ENCODE measurements at regions not wholly inside any gene's neighbourhood (a gene's known extent, or its start where the extent isn't known, plus 50 kb on each side); places are given as distances from the start of the nearest gene placed in this dataset.
"Not testable (repeated sequence)": the region's sequence is repeated elsewhere in the genome, so short reads cannot be mapped to it uniquely, and the experiment has no call there.

GRCh38 chr18:39208190-39208589 lies 1642.6 kb upstream of the CELF4 start:
- peak; percentile 9 to 52 (median 45) for DNase-seq
- Histone ChIP-seq H3K9me3 (ENCODE audit: control extremely low read depth in 1 of 5, control insufficient read depth in 4 of 5, insufficient read depth in 2 of 5, low read depth in 1 of 5, low read length in 4 of 5) (peaks cover 0 to 3% (median 0%) of the 10 kb centered on the region in 5 experiments), H3K4me1 (ENCODE audit: control extremely low read depth in 1 of 4, control insufficient read depth in 4 of 4, insufficient read depth in 4 of 4, low read length in 3 of 4) (peaks cover 0 to 15% (median under 1%) of the 10 kb centered on the region in 4 experiments), H3K36me3 (ENCODE audit: control insufficient read depth in 4 of 4, insufficient read depth in 4 of 4, low read length in 3 of 4) (no peaks in the 10 kb centered on the region), H3K27ac (ENCODE audit: insufficient read depth in 1 of 2, low read depth in 1 of 2, low read length in 2 of 2, poor library complexity in 1 of 2, severe bottlenecking in 2 of 2) (no peak overlapping the region), H3K4me3 (ENCODE audit: control insufficient read depth in 1 of 7, extremely low read depth in 1 of 7, insufficient read depth in 4 of 7, low read depth in 2 of 7, low read length in 6 of 7) (peak overlapping the region in 1 of 7 experiments; percentile 39), H3K27me3 (replicated peaks in 2 of 5; ENCODE audit: control insufficient read depth in 4 of 5, insufficient read depth in 5 of 5, low read length in 4 of 5) (no peaks in the 10 kb centered on the region)
- no CpG with 5 or more reads among the region's 2 CpGs for WGBS (ENCODE audit: insufficient coverage)
- CTCF ChIA-PET = interaction anchor here (0.9 to 1.3 kb wide), 2 partner anchors 10 to 29 kb away, joined by 3 read pairs; no protein-coding TSS in a partner anchor
- POLR2A ChIA-PET = interaction anchor here (0.6 kb wide), 1 partner anchor 1898 kb away, joined by 3 read pairs; no protein-coding TSS in a partner anchor

DNA sequence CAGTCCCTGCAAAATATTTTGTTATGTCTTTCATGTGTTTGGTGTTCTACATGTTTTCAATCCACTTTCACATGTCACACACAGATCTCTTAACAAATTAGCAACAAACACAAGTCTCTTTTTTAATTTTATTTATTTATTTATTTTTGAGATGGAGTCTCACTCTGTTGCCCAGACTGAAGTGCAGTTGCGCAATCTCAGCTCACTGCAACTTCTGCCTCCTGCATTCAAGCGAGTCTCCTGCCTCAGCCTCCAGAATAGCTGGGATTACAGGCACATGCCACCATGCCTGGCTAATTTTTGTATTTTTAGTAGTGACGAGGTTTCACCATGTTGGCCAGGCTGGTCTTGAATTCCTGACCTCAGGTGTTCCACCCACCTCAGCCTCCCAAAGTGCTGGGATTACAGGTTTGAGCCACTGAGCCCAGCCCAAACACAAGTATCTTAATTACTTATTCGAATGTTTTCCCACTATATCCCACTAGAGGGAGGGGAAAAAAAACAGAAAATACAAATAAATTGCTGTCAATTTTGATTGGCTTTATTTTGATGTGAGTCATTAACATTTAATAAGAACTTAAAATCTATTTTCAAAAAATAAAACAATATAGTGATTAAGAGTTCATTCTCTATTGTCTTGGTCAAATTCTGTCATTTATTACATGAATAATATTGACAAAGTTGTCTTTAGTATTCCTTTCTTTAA lies 1641.0 kb upstream of the CELF4 start:
- CTCF ChIA-PET; POLR2A ChIA-PET; DNase-seq; H3K27ac ChIP-seq (ENCODE audit: insufficient read depth in 1 of 2, low read depth in 1 of 2, low read length in 2 of 2, poor library complexity in 1 of 2, severe bottlenecking in 2 of 2); H3K36me3 ChIP-seq (ENCODE audit: control insufficient read depth in 4 of 4, insufficient read depth in 4 of 4, low read length in 3 of 4); H3K9me3 ChIP-seq (ENCODE audit: control extremely low read depth in 1 of 5, control insufficient read depth in 4 of 5, insufficient read depth in 2 of 5, low read depth in 1 of 5, low read length in 4 of 5); H3K4me3 ChIP-seq (ENCODE audit: control insufficient read depth in 1 of 7, extremely low read depth in 1 of 7, insufficient read depth in 4 of 7, low read depth in 2 of 7, low read length in 6 of 7); H3K27me3 ChIP-seq (replicated peaks in 2 of 5; ENCODE audit: control insufficient read depth in 4 of 5, insufficient read depth in 5 of 5, low read length in 4 of 5): not testable (repeated sequence)
- WGBS (ENCODE audit: insufficient coverage) = 100% methylated on average over 2 of the region's 4 CpGs
- peaks cover 0 to 15% (median under 1%) of the 10 kb centered on the region in 4 experiments for H3K4me1 ChIP-seq (ENCODE audit: control extremely low read depth in 1 of 4, control insufficient read depth in 4 of 4, insufficient read depth in 4 of 4, low read length in 3 of 4)

- no peak overlapping the region for H3K27ac ChIP-seq (ENCODE audit: insufficient read depth in 1 of 2, low read depth in 1 of 2, low read length in 2 of 2, poor library complexity in 1 of 2, severe bottlenecking in 2 of 2)
- POLR2A ChIA-PET = no interaction called here
- WGBS (ENCODE audit: insufficient coverage) = 100% methylated on average over 4 of the region's 6 CpGs
Measured at GRCh38 chr18:39205565-39206195, 1640.1 kb upstream of the CELF4 start.

DNA sequence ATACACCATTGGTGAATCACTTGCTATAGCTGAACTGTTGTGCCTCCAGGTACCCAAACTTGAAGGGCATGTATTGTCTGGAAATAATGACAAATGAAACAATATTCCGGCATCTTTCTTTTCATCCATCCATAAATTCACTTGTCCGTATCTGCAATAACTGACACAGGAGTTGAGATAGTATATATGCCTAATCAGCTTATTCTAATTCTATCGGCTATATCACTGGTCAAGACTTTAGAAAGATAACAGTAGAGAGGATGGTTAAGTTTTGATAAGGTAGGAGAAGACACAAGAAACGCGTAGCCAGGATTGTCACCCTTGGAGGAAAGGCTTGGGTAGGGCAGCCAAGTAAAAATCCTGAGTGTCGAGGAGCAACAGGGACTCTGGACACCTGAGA lies 1634.6 kb upstream of the CELF4 start:
- H3K4me3 ChIP-seq (ENCODE audit: control insufficient read depth in 1 of 7, extremely low read depth in 1 of 7, insufficient read depth in 4 of 7, low read depth in 2 of 7, low read length in 6 of 7) = no peak overlapping the region
- H3K27me3 ChIP-seq (replicated peaks in 2 of 5; ENCODE audit: control insufficient read depth in 4 of 5, insufficient read depth in 5 of 5, low read length in 4 of 5) = no peaks in the 10 kb centered on the region
- H3K9me3 ChIP-seq (ENCODE audit: control extremely low read depth in 1 of 5, control insufficient read depth in 4 of 5, insufficient read depth in 2 of 5, low read depth in 1 of 5, low read length in 4 of 5) = no peaks in the 10 kb centered on the region
- H3K27ac ChIP-seq (ENCODE audit: insufficient read depth in 1 of 2, low read depth in 1 of 2, low read length in 2 of 2, poor library complexity in 1 of 2, severe bottlenecking in 2 of 2) = no peak overlapping the region
- no peaks in the 10 kb centered on the region for H3K36me3 ChIP-seq (ENCODE audit: control insufficient read depth in 4 of 4, insufficient read depth in 4 of 4, low read length in 3 of 4)
- H3K4me1 ChIP-seq (ENCODE audit: control extremely low read depth in 1 of 4, control insufficient read depth in 4 of 4, insufficient read depth in 4 of 4, low read length in 3 of 4) = no peaks in the 10 kb centered on the region
- ChIA-PET POLR2A (no interaction called here), CTCF (interaction anchor here (0.7 kb wide), 1 partner anchor 11 kb away, joined by 3 read pairs; no protein-coding TSS in a partner anchor)
- no peak for DNase-seq
- WGBS (ENCODE audit: insufficient coverage) = 91% methylated on average over 3 of the region's 6 CpGs

More at GRCh38 chr18:39205565-39206195, 1640.1 kb upstream of the CELF4 start:
- CTCF ChIA-PET = no interaction called here
- Histone ChIP-seq H3K9me3 (ENCODE audit: control extremely low read depth in 1 of 5, control insufficient read depth in 4 of 5, insufficient read depth in 2 of 5, low read depth in 1 of 5, low read length in 4 of 5) (no peaks in the 10 kb centered on the region), H3K36me3 (ENCODE audit: control insufficient read depth in 4 of 4, insufficient read depth in 4 of 4, low read length in 3 of 4) (no peaks in the 10 kb centered on the region), H3K4me1 (ENCODE audit: control extremely low read depth in 1 of 4, control insufficient read depth in 4 of 4, insufficient read depth in 4 of 4, low read length in 3 of 4) (peaks cover 0 to 15% (median under 1%) of the 10 kb centered on the region in 4 experiments), H3K4me3 (ENCODE audit: control insufficient read depth in 1 of 7, extremely low read depth in 1 of 7, insufficient read depth in 4 of 7, low read depth in 2 of 7, low read length in 6 of 7) (no peak overlapping the region), H3K27me3 (replicated peaks in 2 of 5; ENCODE audit: control insufficient read depth in 4 of 5, insufficient read depth in 5 of 5, low read length in 4 of 5) (no peaks in the 10 kb centered on the region)
- DNase-seq = no peak

GRCh38 chr18:39199231-39199855 lies 1633.7 kb upstream of the CELF4 start:
- Histone ChIP-seq H3K27ac (ENCODE audit: insufficient read depth in 1 of 2, low read depth in 1 of 2, low read length in 2 of 2, poor library complexity in 1 of 2, severe bottlenecking in 2 of 2) (no peak overlapping the region), H3K27me3 (replicated peaks in 2 of 5; ENCODE audit: control insufficient read depth in 4 of 5, insufficient read depth in 5 of 5, low read length in 4 of 5) (no peaks in the 10 kb centered on the region), H3K36me3 (ENCODE audit: control insufficient read depth in 4 of 4, insufficient read depth in 4 of 4, low read length in 3 of 4) (no peaks in the 10 kb centered on the region), H3K4me1 (ENCODE audit: control extremely low read depth in 1 of 4, control insufficient read depth in 4 of 4, insufficient read depth in 4 of 4, low read length in 3 of 4) (no peaks in the 10 kb centered on the region), H3K9me3 (ENCODE audit: control extremely low read depth in 1 of 5, control insufficient read depth in 4 of 5, insufficient read depth in 2 of 5, low read depth in 1 of 5, low read length in 4 of 5) (no peaks in the 10 kb centered on the region), H3K4me3 (ENCODE audit: control insufficient read depth in 1 of 7, extremely low read depth in 1 of 7, insufficient read depth in 4 of 7, low read depth in 2 of 7, low read length in 6 of 7) (no peak overlapping the region)
- no peak for DNase-seq
- WGBS (ENCODE audit: insufficient coverage) = 96% methylated on average over 4 of the region's 5 CpGs
- POLR2A ChIA-PET = no interaction called here
- CTCF ChIA-PET = no interaction called here

GRCh38 chr18:39198376-39198775 lies 1632.8 kb upstream of the CELF4 start:
- ChIA-PET POLR2A (no interaction called here), CTCF (interaction anchor here (1.2 kb wide), 1 partner anchor 9 kb away, joined by 3 read pairs; no protein-coding TSS in a partner anchor)
- Histone ChIP-seq H3K4me1 (ENCODE audit: control extremely low read depth in 1 of 4, control insufficient read depth in 4 of 4, insufficient read depth in 4 of 4, low read length in 3 of 4) (no peaks in the 10 kb centered on the region), H3K9me3 (ENCODE audit: control extremely low read depth in 1 of 5, control insufficient read depth in 4 of 5, insufficient read depth in 2 of 5, low read depth in 1 of 5, low read length in 4 of 5) (no peaks in the 10 kb centered on the region), H3K27me3 (replicated peaks in 2 of 5; ENCODE audit: control insufficient read depth in 4 of 5, insufficient read depth in 5 of 5, low read length in 4 of 5) (no peaks in the 10 kb centered on the region), H3K36me3 (ENCODE audit: control insufficient read depth in 4 of 4, insufficient read depth in 4 of 4, low read length in 3 of 4) (no peaks in the 10 kb centered on the region), H3K27ac (ENCODE audit: insufficient read depth in 1 of 2, low read depth in 1 of 2, low read length in 2 of 2, poor library complexity in 1 of 2, severe bottlenecking in 2 of 2) (no peak overlapping the region), H3K4me3 (ENCODE audit: control insufficient read depth in 1 of 7, extremely low read depth in 1 of 7, insufficient read depth in 4 of 7, low read depth in 2 of 7, low read length in 6 of 7) (no peak overlapping the region)
- WGBS (ENCODE audit: insufficient coverage) = 100% methylated on average over 4 of the region's 4 CpGs
- no peak for DNase-seq

DNA sequence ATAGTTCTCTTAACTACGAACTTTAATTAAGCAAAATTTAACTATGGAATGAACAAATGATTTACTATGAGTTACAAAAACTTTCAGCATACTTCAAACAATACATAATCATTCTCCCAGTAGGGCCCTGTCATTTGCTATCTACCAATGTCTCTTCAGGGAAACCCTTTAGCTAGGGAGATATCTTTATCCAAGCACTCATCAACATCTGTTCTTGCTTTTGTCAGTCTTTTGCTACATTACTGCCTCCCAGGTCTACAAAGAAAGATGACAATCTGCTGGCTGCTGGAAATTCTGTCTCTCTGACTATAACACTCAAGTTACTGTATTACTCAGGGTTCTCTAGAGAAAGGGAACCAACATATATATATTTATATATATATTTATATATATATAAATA lies 1626.3 kb upstream of the CELF4 start:
- ChIA-PET POLR2A (no interaction called here), CTCF (no interaction called here)
- peak in 2 of 3 donors; percentile 14 to 23 for DNase-seq
- Histone ChIP-seq H3K36me3 (ENCODE audit: control insufficient read depth in 4 of 4, insufficient read depth in 4 of 4, low read length in 3 of 4) (no peaks in the 10 kb centered on the region), H3K9me3 (ENCODE audit: control extremely low read depth in 1 of 5, control insufficient read depth in 4 of 5, insufficient read depth in 2 of 5, low read depth in 1 of 5, low read length in 4 of 5) (no peaks in the 10 kb centered on the region), H3K27ac (ENCODE audit: insufficient read depth in 1 of 2, low read depth in 1 of 2, low read length in 2 of 2, poor library complexity in 1 of 2, severe bottlenecking in 2 of 2) (no peak overlapping the region), H3K4me3 (ENCODE audit: control insufficient read depth in 1 of 7, extremely low read depth in 1 of 7, insufficient read depth in 4 of 7, low read depth in 2 of 7, low read length in 6 of 7) (no peak overlapping the region), H3K27me3 (replicated peaks in 2 of 5; ENCODE audit: control insufficient read depth in 4 of 5, insufficient read depth in 5 of 5, low read length in 4 of 5) (no peaks in the 10 kb centered on the region), H3K4me1 (ENCODE audit: control extremely low read depth in 1 of 4, control insufficient read depth in 4 of 4, insufficient read depth in 4 of 4, low read length in 3 of 4) (peaks cover 0 to 6% (median 2%) of the 10 kb centered on the region in 4 experiments)
- no CpG with 5 or more reads among the region's 1 CpG for WGBS (ENCODE audit: insufficient coverage)
